GM12872 (cell line): ENCODE measurements at regions not wholly inside any gene's neighbourhood (a gene's known extent, or its start where the extent isn't known, plus 50 kb on each side); places are given as distances from the start of the nearest gene placed in this dataset.

Source experiments
- TF ChIP-seq, protein P1 (sequence below): IDR thresholded peaks from 3 replicates; pipeline ENCODE4 v1.5.1; 2011; ENCODE audit warnings: low read depth, mild to moderate bottlenecking, low read length, moderate library complexity; ENCODE audit not compliant: insufficient read depth

DNA sequence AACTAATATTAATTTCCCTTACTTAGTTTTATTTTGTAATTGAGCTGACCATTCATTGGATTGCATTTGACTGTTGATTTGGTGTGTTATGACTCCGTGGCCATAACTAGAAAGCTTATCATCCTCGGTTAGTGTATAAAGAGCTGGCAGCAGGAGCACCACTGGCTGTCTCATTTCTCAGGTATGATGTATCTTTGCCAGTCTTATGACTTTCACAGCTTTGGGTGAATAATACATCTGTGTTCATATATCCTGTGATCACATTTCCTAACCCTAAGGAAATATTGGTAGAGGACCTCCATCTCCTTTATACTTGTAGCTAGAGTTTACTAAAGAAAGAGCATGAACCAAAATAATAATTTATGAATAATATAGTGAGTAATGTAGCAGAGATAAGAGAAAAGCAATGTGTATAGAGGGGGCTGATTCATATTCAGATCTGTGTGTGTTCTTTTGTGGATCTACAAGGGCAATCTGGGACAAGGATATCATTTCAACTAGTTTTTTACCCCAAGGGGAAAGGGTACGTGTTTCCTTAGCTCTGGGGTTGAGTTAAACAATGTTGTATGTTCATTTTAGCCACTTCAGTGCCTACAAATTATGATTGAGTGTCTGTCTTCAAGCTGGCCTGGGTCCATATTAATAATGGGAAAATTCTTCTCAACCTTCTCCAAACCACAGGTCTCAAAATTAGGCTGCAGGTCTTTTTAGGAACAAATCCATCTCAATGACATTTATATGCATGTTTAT is 901.7 kb downstream of the NTRK3 start:
- TF ChIP-seq, protein P1, sequence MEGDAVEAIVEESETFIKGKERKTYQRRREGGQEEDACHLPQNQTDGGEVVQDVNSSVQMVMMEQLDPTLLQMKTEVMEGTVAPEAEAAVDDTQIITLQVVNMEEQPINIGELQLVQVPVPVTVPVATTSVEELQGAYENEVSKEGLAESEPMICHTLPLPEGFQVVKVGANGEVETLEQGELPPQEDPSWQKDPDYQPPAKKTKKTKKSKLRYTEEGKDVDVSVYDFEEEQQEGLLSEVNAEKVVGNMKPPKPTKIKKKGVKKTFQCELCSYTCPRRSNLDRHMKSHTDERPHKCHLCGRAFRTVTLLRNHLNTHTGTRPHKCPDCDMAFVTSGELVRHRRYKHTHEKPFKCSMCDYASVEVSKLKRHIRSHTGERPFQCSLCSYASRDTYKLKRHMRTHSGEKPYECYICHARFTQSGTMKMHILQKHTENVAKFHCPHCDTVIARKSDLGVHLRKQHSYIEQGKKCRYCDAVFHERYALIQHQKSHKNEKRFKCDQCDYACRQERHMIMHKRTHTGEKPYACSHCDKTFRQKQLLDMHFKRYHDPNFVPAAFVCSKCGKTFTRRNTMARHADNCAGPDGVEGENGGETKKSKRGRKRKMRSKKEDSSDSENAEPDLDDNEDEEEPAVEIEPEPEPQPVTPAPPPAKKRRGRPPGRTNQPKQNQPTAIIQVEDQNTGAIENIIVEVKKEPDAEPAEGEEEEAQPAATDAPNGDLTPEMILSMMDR: no peak

DNA sequence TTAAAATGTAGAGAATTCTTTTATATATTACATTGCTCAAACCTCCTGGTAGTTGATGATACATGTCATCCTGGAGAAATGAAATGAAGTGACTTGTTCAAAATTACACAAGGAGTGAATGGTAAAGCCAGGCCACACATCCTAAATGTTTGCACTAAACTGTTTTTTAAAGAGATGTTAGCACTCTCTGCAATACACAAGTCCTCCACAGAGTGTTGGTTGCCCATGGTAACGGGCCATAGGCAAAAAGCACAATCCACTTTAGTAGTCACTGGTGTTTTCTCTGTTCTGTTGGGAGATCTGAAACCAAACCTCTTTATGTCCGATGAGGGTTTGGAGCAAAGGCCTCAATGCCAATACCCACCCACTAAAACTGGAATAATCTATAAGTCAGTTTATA is 907.4 kb downstream of the NTRK3 start:
- TF ChIP-seq, protein P1: no peak

DNA sequence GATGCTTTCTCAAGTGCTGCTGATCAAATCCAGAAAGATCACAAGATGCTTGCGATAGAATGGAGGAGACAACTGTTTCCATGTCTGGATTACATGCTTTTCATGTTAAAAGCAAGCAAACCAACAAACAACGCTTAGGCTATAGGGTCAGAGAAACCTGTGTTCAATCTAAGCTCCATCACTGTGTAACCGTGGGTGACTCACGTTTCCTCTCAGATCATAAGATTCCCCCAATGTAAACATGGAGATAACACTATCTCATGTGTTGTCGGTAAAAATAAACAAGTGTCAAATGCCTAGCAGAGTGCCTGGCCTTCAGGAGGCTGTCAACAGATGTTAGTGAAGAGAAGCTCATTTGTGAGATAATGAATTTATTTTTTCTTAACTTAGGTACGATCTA is 907.8 kb downstream of the NTRK3 start:
- TF ChIP-seq, protein P1: no peak

DNA sequence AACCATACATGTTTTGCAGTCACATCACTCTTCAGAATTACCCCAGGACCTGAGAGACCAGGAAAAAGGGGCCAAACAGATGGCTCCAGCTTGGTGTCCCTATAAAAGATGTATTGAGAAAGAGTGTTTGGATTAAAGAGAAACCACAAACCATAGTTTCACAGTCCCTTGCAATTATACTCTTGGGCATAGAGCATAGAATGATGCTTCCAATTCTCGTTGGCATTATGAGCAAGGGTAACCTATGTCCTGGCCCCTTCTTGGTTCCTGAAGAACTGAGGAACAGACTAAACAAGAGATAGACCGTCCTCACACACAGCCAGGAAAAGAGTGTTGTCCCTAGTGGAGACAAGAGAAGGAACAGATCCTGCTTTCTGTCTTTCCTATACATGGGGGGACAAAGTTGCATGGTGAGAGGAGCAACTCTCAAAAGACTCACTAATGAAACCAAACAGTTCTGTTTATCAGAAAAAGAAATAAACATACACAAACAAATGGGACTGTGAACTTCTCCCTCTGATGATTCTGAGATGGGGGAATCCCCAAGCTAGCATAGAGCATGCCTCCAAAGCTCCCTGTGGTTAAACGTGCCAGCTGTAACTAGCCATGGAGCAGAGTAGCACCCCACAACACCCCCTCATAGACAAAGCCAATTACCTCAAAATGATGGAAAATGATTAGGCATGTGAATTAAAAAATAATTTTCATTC is 908.6 kb downstream of the NTRK3 start:
- TF ChIP-seq, protein P1: no peak

DNA sequence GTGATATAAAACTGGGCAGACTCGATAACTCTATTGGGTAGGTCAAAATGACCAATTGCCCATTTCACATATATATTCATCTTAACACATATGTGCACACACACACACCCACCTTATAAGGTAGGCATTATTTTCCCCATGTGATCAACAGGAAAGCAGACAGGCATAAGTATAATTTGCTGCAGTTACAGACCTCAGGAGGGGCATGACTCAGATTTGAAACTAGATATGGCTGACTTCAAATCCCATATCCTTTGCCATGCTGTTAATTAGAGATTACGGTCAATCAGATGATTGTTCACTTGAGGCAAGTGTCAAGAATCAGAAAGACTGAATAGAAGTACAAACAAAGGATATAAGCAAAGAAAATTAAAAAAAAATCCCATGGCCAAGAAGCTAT is 910.6 kb downstream of the NTRK3 start:
- TF ChIP-seq, protein P1: no peak

DNA sequence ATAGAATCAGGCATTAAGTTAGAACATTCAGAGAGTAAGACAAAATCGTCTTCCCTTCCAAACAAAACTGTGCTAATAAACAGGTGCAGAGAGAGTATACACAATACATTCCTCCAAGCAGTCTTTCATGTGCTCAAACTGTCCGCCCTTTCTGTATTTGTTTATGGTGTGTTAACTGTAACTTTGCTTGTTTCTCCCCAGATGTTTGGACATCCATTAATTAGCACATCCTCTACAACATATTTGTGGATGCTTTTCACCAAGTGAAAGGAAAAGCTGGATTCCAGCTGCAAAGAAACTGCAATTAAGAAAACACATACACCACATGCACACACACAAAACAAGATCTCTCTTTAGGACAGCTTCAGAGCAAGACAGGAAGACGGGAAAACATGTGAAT is 912.6 kb downstream of the NTRK3 start:
- TF ChIP-seq, protein P1: no peak

DNA sequence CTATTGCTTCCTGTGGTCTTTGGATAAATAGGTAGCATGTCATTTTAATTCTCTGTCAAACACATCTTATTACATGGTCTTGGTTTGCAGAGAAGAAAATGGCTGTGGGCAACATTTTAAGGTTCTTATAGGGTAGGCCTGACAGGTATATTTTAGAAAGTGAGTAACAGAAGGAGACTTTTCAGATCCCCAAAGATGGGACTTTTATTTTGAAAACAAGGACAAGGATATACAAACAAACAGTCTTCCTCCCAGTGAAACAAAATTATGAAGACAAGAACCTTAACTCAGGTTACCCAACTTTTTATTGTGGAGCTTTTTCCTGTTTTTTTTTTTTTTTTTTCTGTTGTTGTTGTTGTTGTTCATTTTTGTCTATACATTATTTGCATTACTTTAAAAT is 916.2 kb downstream of the NTRK3 start:
- TF ChIP-seq, protein P1: no peak
